HG02870 (cell line): ENCODE measurements at regions not wholly inside any gene's neighbourhood (a gene's known extent, or its start where the extent isn't known, plus 50 kb on each side); places are given as distances from the start of the nearest gene placed in this dataset.

Experiments used
- ATAC-seq: cut with Tn5 transposase; IDR thresholded peaks from one replicate; pipeline ENCODE4 v1.9.1; 2021; ENCODE audit warnings: mild to moderate bottlenecking, moderate library complexity; ENCODE audit not compliant: unreplicated experiment

- ATAC-seq, result no peak
Measured at GRCh38 chr1:23615852-23616251, 56.6 kb upstream of the ID3 start.

GRCh38 chr1:23615423-23615822 lies 56.1 kb upstream of the ID3 start:
- no peak for ATAC-seq

GRCh38 chr1:23614032-23614660 lies 54.8 kb upstream of the ID3 start:
- ATAC-seq, result no peak

- no peak for ATAC-seq
Measured at GRCh38 chr1:23613191-23614031, 54.1 kb upstream of the ID3 start.

- no peak for ATAC-seq
Measured at GRCh38 chr1:23611601-23612327, 52.5 kb upstream of the ID3 start.

GRCh38 chr1:23610677-23611076 lies 51.4 kb upstream of the ID3 start:
- no peak for ATAC-seq

GRCh38 chr1:23609971-23610370 lies 50.7 kb upstream of the ID3 start:
- ATAC-seq, result no peak
